ENCODE measurements at regions not wholly inside any gene's neighbourhood (a gene's known extent, or its start where the extent isn't known, plus 50 kb on each side); places are given as distances from the start of the nearest gene placed in this dataset.
A peak's percentile ranks its signal among the peaks of the same experiment; 100 is the strongest.
"Not testable (repeated sequence)": the region's sequence is repeated elsewhere in the genome, so short reads cannot be mapped to it uniquely, and the experiment has no call there.

- no peak for DNase-seq
These were observed 183.0 kb downstream of the MREG start for GRCh38 chr2:215830304-215830703.

GRCh38 chr2:215829261-215829660 is 184.1 kb downstream of the MREG start:
- DNase-seq: no peak

- peak; percentile 27 for DNase-seq
These were observed 184.7 kb downstream of the MREG start for GRCh38 chr2:215828528-215829184.

- no peak for DNase-seq
These were observed 186.4 kb downstream of the MREG start for GRCh38 chr2:215826838-215827441.

GRCh38 chr2:215826376-215826775 is 187.0 kb downstream of the MREG start:
- no peak for DNase-seq

- no peak for DNase-seq
These were observed 187.6 kb downstream of the MREG start for GRCh38 chr2:215825707-215826106.

GRCh38 chr2:215821298-215821697 is 192.1 kb downstream of the MREG start:
- DNase-seq: not testable (repeated sequence)

- DNase-seq: not testable (repeated sequence)
These were observed 193.6 kb downstream of the MREG start for GRCh38 chr2:215819713-215820112.

- no peak for DNase-seq
These were observed 196.3 kb downstream of the MREG start for GRCh38 chr2:215817046-215817445.

- no peak for DNase-seq
These were observed 196.9 kb downstream of the MREG start for GRCh38 chr2:215816424-215816823.

- no peak for DNase-seq
These were observed 197.4 kb downstream of the MREG start for GRCh38 chr2:215815960-215816359.

- DNase-seq: no peak
These were observed 200.4 kb downstream of the MREG start for GRCh38 chr2:215812966-215813365.

GRCh38 chr2:215811409-215812345 is 201.7 kb downstream of the MREG start:
- DNase-seq: peak; percentile 5

GRCh38 chr2:215811003-215811402 is 202.3 kb downstream of the MREG start:
- no peak for DNase-seq

- DNase-seq: no peak
These were observed 204.4 kb downstream of the MREG start for GRCh38 chr2:215808996-215809395.

GRCh38 chr2:215808194-215808593 is 205.2 kb downstream of the MREG start:
- DNase-seq: no peak

- no peak for DNase-seq
These were observed 207.9 kb downstream of the MREG start for GRCh38 chr2:215805493-215805892.

GRCh38 chr2:215803150-215803549 is 210.2 kb downstream of the MREG start:
- DNase-seq: no peak

GRCh38 chr2:215799194-215799593 is 214.2 kb downstream of the MREG start:
- DNase-seq: no peak

GRCh38 chr2:215797676-215798075 is 215.7 kb downstream of the MREG start:
- DNase-seq: no peak

- no peak for DNase-seq
These were observed 217.1 kb downstream of the MREG start for GRCh38 chr2:215796140-215796855.

- no peak for DNase-seq
These were observed 218.4 kb downstream of the MREG start for GRCh38 chr2:215794829-215795546.
